ENCODE measurements at regions not wholly inside any gene's neighbourhood (a gene's known extent, or its start where the extent isn't known, plus 50 kb on each side); places are given as distances from the start of the nearest gene placed in this dataset.

GRCh38 chr3:124272605-124273151 lies 280.8 kb upstream of the ROPN1 start:
- H3K27me3 ChIP-seq (ENCODE audit: control insufficient read depth, insufficient read depth, low read length) = peaks cover 1% of the 10 kb centered on the region
- FAIRE-seq (no peak), DNase-seq (ENCODE audit: low read depth) (no peak)
- no peaks in the 10 kb centered on the region for H3K36me3 ChIP-seq (ENCODE audit: control insufficient read depth, insufficient read depth, low read length)
- no peak for TF ChIP-seq CTCF (IDR thresholded peaks at IDR 0.05; ENCODE audit: insufficient read depth, low read length, severe bottlenecking)
- no peak overlapping the region for H3K4me3 ChIP-seq (ENCODE audit: low read depth, low read length)

DNA sequence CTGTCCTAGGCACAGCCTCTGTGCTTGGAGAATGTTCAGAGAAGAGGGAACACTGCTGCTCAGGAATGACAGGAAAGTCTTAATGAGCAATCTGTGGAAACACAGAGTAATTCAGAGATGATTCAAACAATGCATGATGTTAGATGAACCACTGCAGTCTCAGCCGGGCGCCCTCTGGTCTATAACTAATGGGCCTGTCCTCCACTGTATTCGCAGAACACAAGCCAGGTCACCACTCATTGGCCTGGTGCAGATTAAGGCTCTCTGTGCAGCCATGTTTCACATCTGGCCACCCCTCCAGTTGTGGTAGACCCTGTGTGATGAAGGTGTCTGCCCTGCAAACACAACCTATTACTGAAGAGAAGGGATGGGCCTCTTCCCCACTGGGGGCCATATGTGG lies 281.7 kb upstream of the ROPN1 start:
- no peak for DNase-seq (ENCODE audit: low read depth)
- H3K4me3 ChIP-seq (ENCODE audit: low read depth, low read length) = no peak overlapping the region
- H3K27me3 ChIP-seq (ENCODE audit: control insufficient read depth, insufficient read depth, low read length) = peaks cover 1% of the 10 kb centered on the region
- no peaks in the 10 kb centered on the region for H3K36me3 ChIP-seq (ENCODE audit: control insufficient read depth, insufficient read depth, low read length)
- FAIRE-seq = no peak
- no peak for TF ChIP-seq CTCF (IDR thresholded peaks at IDR 0.05; ENCODE audit: insufficient read depth, low read length, severe bottlenecking)

DNA sequence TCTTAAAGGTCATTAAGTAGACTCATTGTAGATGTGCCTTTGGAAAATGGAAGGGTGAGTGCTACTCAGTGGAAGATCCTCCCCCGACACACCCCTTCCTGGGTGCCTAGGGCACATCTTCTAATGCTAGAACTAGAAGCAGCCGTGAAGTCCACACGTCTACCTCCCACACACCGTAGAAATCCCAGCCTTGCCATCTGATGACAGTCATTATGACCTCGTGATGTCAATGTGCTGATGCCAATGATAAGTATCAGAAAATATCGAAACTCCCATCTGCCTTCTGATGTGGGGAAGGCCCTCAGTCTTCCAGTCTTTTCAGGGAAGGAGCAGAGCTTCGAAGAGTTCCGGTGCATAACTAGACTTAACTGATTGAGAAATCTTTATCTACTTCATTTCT lies 282.1 kb upstream of the ROPN1 start:
- Histone ChIP-seq H3K4me3 (ENCODE audit: low read depth, low read length) (no peak overlapping the region), H3K36me3 (ENCODE audit: control insufficient read depth, insufficient read depth, low read length) (no peaks in the 10 kb centered on the region), H3K27me3 (ENCODE audit: control insufficient read depth, insufficient read depth, low read length) (peaks cover 1% of the 10 kb centered on the region)
- FAIRE-seq (peak; percentile 82), DNase-seq (ENCODE audit: low read depth) (no peak)
- TF ChIP-seq CTCF (IDR thresholded peaks at IDR 0.05; ENCODE audit: insufficient read depth, low read length, severe bottlenecking) = no peak

DNA sequence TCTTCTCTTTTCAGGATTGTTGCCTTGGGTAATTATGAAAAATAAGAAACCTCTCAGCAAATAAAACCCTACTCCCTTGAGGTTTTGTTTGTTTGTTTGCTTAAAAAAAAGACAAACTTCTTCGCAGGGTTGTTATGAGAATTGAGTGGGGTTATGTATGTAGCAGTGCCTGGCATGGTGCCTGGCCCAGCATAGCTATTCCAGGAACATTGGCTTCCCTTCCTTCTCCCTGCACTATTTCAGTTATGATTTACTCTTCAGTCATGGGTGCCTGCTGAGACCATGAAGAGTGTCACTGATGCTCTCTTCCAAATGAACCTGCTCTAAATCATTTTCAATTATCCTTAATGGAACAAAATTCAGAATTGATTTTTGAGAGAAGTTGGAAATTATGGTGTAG lies 283.5 kb upstream of the ROPN1 start:
- H3K36me3 ChIP-seq (ENCODE audit: control insufficient read depth, insufficient read depth, low read length) = no peaks in the 10 kb centered on the region
- H3K27me3 ChIP-seq (ENCODE audit: control insufficient read depth, insufficient read depth, low read length) = peaks cover 1% of the 10 kb centered on the region
- no peak overlapping the region for H3K4me3 ChIP-seq (ENCODE audit: low read depth, low read length)
- DNase-seq (ENCODE audit: low read depth) (no peak), FAIRE-seq (no peak)
- TF ChIP-seq CTCF (IDR thresholded peaks at IDR 0.05; ENCODE audit: insufficient read depth, low read length, severe bottlenecking) = no peak

DNA sequence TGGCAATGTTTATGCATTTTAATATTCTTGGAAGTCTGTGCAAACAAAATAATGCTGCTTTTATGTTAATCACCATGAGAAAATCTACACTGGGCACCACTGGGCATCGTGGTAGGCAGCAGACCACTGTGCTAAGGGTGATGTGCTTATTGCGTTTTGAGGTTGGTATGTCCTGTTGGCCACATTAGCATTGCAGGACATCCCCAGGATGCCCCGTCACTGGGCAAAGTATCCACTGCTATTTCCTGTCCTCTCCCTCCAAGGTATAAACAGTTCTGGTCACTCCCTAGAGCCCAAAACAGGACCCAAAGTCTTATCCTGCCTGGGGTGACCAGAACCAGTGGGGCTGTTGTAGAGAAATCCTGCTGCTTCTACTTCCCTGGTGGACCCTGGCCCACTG lies 284.2 kb upstream of the ROPN1 start:
- no peak overlapping the region for H3K4me3 ChIP-seq (ENCODE audit: low read depth, low read length)
- no peaks in the 10 kb centered on the region for H3K36me3 ChIP-seq (ENCODE audit: control insufficient read depth, insufficient read depth, low read length)
- DNase-seq (ENCODE audit: low read depth) (no peak), FAIRE-seq (peak; percentile 92)
- no peak for TF ChIP-seq CTCF (IDR thresholded peaks at IDR 0.05; ENCODE audit: insufficient read depth, low read length, severe bottlenecking)
- H3K27me3 ChIP-seq (ENCODE audit: control insufficient read depth, insufficient read depth, low read length) = peaks cover 3% of the 10 kb centered on the region

GRCh38 chr3:124276539-124277143 lies 284.7 kb upstream of the ROPN1 start:
- H3K27me3 ChIP-seq (ENCODE audit: control insufficient read depth, insufficient read depth, low read length) = peaks cover 5% of the 10 kb centered on the region
- FAIRE-seq = no peak
- no peak for DNase-seq (ENCODE audit: low read depth)

More at GRCh38 chr3:124276539-124277143, 284.7 kb upstream of the ROPN1 start:
- TF ChIP-seq CTCF (IDR thresholded peaks at IDR 0.05; ENCODE audit: insufficient read depth, low read length, severe bottlenecking) = no peak
- H3K36me3 ChIP-seq (ENCODE audit: control insufficient read depth, insufficient read depth, low read length) = no peaks in the 10 kb centered on the region
- no peak overlapping the region for H3K4me3 ChIP-seq (ENCODE audit: low read depth, low read length)

Data from bronchial epithelial cell (primary cell).